CD4-positive, alpha-beta T cell treated with Interleukin-2 at 100 ng/mL for 4 hours (primary cell): ENCODE measurements at regions not wholly inside any gene's neighbourhood (a gene's known extent, or its start where the extent isn't known, plus 50 kb on each side); places are given as distances from the start of the nearest gene placed in this dataset.
"Not testable (repeated sequence)": the region's sequence is repeated elsewhere in the genome, so short reads cannot be mapped to it uniquely, and the experiment has no call there.

Experiments used
- DNase-seq: peaks from one replicate; pipeline ENCODE4 v3.0.0-alpha.2; 2020; ENCODE audit warnings: low spot score

DNA sequence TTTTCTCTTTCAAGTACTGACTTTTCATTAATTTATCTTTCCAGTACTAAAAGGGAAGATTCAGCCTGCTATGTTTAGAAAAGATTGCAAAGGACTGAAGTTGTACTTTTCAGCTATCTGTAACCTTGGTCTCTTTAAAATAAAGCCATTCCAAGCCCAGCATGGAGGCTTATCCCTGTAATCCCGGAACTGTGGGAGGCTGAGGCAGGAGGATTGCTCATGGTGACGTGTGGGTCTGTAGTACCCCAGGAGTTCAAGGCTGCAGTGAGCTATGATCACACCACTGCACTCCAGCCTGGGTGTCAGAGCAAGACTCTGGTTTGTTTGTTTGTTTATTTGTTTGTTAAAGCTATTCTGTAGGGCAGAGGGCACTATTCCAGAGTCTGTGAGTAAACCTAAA is 50.6 kb upstream of the TMEM170B start:
- DNase-seq = no peak

DNA sequence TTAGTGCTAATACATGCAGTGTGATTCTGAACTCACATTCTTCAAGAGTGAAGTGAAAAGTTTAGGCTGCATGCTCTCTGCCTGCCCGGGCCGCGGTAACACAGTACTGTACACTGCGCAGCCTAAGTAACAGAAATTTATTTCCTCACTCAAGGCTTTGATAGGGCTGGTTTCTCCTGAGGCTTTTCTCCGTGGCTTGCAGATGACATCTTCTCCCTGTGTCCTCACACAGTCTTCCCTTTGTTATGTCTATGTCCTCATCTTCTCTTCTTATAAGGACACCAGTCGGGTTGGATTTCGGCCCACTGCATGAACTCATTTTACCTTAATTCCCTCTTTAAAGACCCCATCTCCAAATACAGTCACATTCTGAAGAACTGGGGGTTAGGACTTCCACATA is 51.1 kb upstream of the TMEM170B start:
- DNase-seq = no peak

DNA sequence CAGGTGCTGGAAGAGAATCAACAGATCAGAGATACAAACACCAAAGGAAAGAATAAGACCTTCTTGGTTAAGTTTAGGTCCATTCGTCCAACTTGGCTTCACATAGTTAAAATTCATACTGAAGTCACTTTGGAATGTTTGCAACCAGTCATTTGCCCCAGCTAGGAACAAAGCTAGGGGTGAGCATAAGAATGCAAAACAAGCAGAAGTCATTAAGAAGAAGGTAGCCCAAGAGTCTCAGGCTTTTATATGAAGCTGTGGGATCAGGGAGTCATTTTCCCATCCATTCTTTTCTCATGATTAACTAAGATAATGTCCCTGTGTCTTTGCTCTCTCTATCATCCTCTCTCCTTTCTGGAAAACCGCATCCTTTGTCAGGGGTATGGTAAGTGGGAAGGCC is 51.5 kb upstream of the TMEM170B start:
- DNase-seq = no peak

DNA sequence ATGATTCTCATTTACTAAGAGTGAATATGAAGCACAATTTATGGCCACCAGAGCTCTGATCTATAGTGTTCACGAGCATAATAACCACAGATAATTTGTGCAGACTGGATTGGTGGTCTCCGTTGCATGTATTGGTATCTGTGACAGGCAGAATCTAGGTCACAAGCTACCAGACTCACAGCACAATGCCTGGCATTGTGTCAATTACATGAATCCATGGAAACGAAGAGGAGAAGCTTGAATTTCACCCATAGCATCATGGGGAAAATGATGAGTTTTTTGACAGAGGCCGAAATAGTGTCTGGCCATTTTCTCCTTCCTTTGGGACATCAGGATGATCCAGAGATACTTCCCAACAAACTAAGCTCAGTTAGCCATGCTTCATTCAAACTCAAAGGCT is 52.3 kb upstream of the TMEM170B start:
- DNase-seq = no peak

DNA sequence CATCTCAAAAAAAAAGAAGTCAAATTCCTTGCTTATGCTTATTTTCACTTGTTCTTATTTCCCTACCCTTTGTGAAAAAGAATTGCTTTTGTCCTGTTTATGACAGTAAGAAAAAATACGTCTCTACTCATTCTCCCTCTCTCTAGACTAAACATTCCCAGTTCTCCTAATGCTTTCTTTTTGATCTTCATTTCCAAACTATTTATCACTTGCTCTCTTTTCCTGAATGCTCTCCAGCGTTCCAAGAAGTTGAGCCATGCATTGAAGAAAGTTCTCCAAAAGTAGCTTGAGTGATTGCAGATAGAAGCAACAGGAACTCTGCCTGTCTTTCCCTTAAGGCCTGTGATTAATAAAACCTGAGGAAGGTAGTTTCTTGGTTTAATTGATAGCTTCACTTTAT is 53.1 kb upstream of the TMEM170B start:
- DNase-seq = no peak

DNA sequence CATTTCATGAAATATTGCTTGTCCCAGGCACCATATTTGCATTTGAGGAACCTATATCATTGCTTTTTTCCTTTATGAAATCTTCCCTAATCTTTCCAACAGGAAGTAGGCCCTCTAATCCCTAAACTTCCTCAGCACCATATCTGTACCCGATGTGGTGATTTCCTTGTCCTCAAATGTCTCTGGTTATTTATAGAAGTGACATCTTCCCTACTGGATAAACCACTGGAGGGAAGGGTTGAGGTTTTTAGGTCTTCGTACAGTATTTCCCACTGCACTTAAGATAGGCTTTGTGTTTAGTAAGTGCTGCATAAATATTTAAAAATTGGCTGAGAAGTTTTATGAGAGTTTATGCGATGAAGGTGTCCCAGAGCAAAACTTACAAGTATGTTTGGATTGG is 54.9 kb upstream of the TMEM170B start:
- no peak for DNase-seq

DNA sequence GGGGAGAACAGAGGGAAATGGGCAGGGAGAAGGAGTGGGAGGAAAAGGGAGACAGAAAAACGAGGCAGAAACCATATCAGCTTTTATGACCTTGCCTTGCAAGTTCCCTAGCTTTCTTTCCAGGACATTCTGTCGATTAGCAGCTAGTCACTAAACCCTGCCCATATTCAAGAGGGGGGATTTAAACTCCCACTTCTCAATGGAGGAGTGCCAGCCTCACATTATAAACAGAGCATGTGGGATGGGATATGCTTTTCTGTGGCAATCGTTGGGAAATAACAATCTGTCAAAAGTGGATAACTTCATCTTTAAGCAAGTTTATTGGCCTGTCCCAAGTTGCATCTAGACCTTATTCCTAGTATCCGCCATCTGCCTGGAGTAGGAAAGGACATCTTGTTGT is 57.0 kb upstream of the TMEM170B start:
- DNase-seq = no peak

DNA sequence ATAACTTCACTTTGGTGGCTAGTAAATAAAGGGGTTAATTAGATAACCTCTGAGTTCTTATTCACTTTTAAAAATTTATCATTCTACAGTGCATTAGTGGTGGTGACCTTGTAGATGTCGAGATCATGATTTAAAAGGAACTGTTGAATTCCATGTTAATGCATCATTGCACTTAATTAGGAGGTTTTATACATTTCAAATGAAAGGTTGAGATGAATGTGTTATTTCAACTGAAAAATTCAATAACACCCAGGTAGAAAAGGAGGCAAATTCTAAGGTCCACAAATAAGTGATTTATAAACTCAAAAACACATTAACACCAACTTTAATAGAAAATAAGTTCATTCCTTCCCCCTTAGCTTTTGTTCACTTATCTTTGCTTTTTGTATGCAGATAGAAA is 58.3 kb upstream of the TMEM170B start:
- no peak for DNase-seq

DNA sequence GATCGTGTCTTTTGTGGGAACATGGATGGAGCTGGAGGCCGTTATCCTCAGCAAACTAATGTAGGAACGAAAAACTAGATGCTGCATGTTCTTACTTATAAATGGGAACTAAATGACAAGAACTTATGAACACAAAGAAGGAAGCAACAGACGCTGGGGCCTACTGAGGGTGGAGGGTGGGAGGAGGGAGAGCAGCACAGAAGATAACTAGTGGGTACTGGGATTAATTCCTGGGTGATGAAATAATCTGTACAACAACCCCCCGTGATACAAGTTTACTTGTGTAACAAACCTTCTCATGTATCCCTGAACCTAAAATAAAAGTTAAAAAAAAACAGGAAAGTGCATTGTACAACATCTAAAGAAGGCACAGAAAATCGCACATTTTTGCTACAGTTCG is 59.0 kb upstream of the TMEM170B start:
- DNase-seq = no peak

DNA sequence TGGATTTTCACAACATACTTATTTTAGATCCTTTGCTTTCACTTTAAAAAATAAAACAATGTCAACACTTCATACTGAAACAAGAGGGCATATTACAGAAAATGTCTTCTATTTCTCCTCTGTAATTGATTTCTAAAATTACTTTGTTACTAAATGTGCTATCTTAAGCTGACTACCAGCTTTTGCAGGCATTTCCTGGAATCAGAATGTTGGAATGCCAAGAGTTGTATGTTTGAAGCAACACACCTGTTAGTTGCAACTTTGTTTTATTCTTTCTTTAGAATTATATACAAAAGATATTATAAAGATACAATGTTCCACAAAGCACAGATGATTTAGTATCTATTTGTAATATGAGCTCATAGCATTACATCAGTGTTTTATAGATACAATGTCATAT is 62.5 kb upstream of the TMEM170B start:
- DNase-seq = no peak

DNA sequence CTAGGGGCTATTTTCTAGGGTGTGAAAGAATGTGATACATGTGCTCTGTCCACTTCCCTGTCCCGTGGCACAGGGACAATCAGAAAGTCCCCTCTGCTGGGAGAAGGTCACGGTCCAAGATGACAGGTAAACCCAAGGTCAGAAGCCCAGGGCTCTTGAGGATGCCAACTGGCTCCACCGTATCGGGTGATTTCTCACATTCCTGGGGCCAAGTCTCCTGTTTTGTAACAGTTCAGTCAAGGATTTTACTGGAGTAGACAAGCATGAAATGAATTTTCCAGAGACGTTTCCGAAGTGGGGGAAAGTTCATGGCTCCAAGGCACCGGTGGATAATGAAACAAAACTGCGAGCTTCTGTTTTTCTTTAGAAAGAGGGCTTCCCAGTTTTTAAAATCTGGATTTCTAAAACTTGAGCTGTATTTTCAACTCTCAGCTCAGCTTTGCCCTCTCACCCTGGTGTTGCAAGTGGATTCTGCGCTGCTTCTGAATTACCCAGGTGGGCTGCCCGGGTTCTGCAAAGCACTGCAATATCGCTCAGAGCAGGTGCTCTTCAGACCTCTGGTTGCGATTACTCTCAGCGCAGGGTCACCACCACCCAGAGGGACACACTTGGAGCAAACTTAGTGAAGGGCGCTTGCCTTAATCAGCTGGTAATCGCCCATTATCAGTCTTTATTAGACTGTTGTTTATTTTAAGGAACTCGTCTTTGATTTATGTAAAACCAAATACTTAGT is 64.4 kb upstream of the TMEM170B start:
- no peak for DNase-seq

DNA sequence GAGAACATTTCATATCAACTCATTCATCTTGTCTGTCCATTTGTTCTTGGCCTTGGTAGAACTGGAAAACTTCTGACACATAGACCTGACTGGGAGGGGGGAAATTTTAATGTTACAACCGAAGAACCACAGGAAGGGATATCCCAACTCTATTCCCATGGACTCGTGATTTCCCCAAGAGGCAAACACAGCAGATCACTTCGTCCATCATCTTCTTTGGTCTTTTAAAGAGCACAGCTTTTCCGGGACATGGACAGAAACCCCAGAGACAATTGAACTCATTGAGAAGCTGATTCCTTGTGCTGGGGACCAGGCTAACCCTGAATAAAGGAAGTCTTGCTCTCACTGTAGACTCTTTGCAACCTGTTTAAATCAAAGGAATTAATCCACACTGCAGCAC is 66.3 kb upstream of the TMEM170B start:
- no peak for DNase-seq

DNA sequence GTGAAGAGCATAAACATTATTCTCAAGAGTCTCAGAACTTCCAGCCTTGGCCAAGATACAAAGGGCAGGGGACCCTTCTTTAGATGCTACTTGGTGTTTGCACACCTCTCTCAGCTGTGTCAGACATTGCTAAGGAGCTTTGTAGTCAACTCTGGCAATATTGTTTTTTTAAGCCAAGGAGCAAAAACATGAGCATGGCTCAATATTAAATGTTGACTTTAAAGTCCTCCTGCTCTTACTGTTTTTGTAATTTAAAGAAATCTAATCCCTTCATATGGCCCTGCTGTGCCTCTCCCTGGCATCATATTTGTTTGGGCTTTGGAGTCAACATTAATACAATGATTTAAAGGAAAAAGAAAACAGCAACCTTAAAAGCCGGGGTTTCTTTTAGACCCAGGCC is 67.9 kb upstream of the TMEM170B start:
- DNase-seq = no peak

DNA sequence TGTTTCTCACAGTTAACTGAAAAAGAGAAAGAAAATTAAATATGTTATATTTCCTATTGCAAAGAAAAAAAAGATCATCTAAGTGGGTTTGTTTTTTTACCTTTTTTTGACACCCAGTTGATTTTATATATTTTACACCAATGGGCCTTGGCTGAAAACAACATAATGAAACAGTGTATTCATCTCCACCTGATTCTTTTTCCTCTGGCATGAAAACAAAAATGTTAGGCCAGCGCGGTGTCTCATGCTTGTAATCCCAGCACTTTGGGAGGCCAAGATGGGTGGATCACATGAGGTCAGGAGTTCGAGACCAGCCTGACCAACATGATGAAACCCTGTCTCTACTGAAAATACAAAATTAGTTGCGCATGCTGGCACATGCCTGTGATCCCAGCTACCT is 69.3 kb upstream of the TMEM170B start:
- not testable (repeated sequence) for DNase-seq

DNA sequence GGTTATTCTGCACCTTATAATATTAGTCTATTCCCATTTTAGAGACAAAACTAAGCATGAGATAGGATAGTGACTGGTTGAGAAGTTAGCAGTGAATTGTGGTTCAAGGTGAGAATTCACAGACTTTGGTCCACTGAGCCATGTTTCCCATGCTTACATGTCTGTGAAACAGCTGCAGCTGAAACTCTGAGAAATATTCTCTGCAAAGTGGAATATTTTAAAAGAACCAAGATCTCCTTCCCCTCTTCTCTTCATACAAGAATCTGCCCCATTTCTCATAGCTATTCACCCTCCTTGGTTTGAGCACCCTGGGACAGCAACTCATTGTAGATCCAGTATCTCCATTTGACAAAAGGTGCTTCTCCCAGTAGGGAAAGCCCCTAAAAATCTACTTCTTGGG is 70.2 kb upstream of the TMEM170B start:
- no peak for DNase-seq

DNA sequence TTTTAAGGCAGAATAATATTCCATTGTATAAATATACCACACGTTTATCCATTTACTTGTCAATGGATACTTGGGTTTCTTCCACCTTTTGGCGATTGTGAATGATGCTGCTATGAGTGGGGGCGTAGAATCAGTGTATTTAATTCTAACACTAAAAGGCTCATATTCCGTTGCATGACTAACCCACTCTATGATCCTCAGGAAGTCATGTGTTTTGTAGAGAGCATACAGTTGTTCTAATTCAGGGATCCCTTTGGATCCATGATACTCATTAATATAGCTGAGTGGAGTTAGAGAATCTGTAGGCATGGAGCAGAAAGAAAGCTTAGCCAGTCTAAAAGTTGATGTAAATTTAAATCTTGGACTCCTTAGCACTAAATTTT is 74.2 kb upstream of the TMEM170B start:
- DNase-seq = no peak

DNA sequence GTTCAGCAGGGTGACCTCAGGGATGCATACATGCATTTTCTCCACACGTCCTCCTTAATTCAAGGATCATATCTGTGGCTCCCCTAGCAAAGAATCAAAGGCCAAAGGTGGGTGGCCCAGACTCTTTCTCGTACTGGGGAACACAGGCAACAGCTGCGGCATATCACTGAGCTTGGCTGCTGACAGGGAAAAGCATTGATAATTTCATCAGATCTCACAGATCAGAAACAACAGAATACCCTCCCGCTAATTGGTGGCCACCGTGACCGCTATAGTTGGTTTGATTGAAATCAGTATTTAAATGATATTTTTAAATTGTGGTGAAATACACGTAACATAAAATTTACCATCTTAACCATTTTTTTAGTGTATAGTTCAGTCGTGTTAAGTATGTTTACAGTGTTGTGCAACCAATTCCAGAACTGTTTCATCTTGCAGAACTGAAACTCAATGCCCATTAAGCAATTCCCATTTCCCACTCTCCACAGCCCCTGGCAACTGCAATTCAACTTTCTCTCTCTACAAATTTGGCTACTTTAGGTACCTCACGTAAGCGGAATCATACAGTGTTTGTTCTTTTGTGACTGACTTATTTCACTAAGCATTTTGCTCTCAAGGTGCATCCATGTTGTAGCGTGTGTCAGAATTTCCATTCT is 74.7 kb upstream of the TMEM170B start:
- no peak for DNase-seq

DNA sequence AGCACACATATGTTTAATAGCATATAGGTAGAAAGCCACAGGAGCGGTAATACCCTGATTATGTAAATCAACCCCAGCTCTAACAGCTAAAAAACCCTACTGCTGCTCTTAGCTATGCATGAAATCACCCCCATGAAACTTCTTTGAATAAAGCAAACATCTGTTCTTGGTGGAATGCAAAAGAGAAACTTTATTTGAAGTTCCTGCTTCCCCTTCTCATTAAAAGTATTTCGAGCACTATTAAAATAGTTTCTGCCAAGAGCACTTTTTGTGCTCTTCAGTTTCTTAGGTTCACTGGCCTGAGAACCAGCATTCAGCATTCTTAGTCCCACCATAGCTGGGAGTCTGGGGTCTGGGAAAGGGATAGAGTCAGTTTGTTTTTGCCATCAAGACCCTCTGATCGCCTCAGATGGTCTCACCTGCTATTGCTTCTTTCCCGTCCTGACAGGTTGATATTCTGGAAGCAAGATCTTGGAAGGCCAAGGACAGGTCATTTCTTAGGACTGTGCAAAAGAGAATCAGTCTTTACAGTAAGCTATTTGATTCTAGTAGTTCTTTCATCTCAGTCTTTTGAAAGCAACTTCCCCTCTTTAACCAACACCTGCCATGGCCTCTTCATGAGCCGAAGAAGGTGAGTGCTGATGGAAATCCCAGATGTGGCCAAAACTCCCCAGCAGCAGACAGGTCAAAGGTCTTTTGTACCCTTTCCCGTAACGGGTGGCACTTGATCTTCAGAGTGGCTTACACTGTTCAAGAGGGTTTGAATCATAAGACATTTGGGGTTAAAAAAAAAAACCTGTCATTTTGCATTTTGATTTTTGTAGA is 76.5 kb upstream of the TMEM170B start:
- DNase-seq = peak; percentile 4

DNA sequence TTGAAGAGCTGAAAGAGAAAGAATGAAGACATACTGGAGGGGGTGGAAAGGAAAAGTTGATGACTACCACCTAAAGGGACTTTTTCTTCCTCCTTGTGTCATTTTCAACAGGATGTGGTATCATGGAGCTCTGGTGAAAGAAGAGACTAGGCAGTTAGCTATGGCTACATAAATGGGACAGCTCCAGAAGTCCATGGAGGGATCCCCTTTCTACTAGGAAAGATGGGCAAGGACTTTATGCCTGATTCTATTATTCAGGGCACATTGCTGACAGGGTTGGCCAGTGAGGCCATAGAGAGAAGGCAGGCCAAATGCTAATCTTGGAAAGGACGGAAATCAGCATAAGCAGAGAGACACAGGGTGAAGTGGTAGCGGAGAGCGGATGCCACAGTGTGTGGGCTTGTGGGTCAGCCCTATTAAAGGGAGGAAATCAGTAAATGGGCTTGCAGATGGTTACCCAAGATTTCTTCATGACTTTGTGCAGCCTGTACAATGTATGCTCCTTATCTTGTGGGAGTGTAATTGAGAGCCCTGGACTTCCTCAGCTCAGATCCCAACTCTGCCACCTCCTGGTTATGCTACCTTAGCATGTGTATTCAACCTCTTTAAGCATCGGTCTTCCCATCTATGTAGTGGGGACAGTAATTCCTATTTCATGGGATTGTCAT is 77.4 kb upstream of the TMEM170B start:
- peak; percentile 6 for DNase-seq

DNA sequence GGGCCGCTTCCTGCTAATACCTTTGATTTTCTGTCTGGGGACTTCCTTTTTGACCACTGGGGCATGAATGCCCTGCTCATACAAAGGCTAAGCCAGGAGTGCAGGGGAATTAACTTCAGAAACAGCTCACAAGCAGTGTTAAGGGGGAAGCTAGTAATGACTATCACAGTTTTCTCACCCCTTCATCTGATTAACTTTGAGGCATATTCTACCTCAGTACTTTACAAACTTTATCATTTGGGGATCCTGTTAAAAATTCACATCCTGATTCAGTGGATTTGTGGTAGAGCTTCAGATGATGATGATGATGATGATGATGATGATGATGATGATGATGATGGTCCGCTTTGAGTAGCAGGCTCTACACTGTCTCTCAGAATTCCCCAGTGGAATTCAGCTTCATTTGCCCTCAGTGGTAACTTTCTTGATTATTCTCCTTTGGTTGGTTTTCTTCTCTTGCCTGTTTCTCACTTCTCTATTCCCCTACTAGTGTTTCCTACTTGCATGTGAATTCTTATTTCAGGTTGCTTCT is 78.4 kb upstream of the TMEM170B start:
- DNase-seq = no peak

DNA sequence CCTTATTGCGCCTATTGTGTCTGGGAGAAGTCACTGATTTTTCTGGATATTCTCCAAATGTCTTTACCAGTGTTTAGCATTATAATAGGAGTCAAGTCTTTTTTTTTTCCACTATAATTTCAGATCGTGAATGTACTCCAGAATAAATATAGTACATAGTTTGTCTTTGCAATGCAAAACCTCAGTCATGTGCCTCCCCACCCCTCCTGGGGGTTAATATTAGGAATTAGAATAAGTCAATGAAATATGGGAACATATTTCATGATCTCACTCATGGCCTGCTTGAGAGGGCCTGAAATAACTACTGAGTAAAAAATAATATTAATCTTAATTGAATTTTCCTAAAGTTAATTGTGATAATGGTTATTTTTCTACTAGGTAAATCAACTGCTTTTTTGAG is 79.0 kb upstream of the TMEM170B start:
- DNase-seq = no peak

DNA sequence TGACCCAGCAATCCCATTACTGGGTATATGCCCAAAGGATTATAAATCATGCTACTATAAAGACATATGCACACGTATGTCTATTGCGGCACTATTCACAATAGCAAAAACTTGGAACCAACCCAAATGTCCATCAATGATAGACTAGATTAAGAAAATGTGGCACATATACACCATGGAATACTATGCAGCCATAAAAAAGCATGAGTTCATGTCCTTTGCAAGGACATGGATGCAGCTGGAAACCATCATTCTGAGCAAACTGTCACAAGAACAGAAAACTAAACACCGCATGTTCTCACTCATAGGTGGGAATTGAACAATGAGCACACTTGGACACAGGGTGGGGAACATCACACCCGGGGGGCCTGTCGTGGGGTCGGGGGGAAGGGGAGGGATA is 80.1 kb upstream of the TMEM170B start:
- DNase-seq = not testable (repeated sequence)
